ENCODE measurements at regions not wholly inside any gene's neighbourhood (a gene's known extent, or its start where the extent isn't known, plus 50 kb on each side); places are given as distances from the start of the nearest gene placed in this dataset.

DNA sequence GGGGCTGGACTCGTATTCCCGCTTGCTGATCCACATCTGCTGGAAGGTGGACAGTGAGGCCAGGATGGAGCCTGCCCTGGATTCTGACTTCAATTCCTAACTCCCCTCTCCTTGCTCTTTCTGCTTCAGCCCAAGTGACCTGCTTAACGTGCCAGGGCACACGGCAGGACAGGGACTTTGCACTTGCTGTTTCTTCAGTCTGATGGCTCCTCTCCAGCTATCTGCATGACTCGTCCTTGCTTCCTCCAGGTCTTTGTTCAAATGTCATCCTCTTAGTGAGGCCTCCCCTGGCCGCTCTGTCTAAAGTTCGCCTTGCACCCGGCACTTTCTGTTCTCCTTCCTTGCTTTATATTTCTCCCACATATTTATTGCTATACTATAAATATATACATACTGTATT lies 357.6 kb downstream of the MTX2 start:
- Mint-ChIP-seq H3K9me3 (no peaks in the 10 kb centered on the region), H3K4me1 (no peaks in the 10 kb centered on the region), H3K27ac (no peak overlapping the region), H3K36me3 (no peaks in the 10 kb centered on the region), H3K27me3 (peaks cover 54% of the 10 kb centered on the region), H3K4me3 (no peak overlapping the region)
- DNase-seq (no peak), ATAC-seq (ENCODE audit: low read depth) (no peak)
- POLR2A ChIA-PET = no interaction called here

DNA sequence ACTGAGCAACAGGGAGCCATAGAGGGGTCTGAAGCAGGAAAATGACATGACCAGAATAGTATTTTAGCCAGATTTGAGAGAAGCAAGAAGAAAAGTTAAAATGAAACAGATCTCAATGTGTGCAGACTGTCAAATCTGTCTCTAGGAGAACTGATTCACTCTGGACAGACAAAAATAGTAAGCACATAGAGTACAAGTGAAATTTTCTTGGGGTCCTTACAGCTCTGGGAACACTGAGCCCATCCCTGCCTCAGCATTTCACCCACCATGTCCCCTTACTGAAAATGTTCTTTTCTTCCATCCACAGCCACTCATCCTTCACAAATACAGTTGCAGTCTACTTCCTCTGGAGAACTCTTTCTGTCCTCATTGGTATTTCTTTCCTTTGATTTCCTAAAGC lies 359.2 kb downstream of the MTX2 start:
- Mint-ChIP-seq H3K27ac (no peak overlapping the region), H3K9me3 (no peaks in the 10 kb centered on the region), H3K4me3 (no peak overlapping the region), H3K27me3 (peaks cover 53% of the 10 kb centered on the region), H3K36me3 (no peaks in the 10 kb centered on the region), H3K4me1 (no peaks in the 10 kb centered on the region)
- POLR2A ChIA-PET = no interaction called here
- DNase-seq = no peak
- ATAC-seq (ENCODE audit: low read depth) = no peak

- POLR2A ChIA-PET = no interaction called here
- no peaks in the 10 kb centered on the region for H3K36me3 Mint-ChIP-seq
- H3K9me3 Mint-ChIP-seq = no peaks in the 10 kb centered on the region
- no peak overlapping the region for H3K27ac Mint-ChIP-seq
- no peak for ATAC-seq (ENCODE audit: low read depth)
- peaks cover 5% of the 10 kb centered on the region for H3K4me1 Mint-ChIP-seq
- no peak for DNase-seq
- peaks cover 46% of the 10 kb centered on the region for H3K27me3 Mint-ChIP-seq
- H3K4me3 Mint-ChIP-seq = no peak overlapping the region
Observed at GRCh38 chr2:176633754-176634153, 364.5 kb downstream of the MTX2 start.

DNA sequence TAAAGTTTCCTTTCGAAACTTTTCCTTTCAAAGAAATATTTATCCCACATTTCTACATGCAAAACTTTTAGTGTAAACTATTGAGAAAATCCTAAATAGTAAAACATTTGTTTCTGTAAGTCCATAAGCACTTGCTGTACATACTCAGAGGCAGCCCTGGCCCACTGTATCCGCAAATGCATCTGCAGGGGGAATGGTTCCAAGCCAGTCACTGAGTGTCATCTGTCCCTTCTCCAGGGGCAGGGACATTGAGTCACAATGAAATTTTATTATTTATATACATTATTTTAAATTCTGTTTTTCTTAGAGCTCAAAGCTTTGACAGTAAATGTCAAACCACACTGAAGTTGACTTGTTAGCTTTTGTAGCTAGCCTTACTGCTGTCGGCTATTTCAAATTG lies 367.2 kb downstream of the MTX2 start:
- peaks cover 53% of the 10 kb centered on the region for H3K27me3 Mint-ChIP-seq
- H3K4me1 Mint-ChIP-seq = peaks cover 10% of the 10 kb centered on the region
- ATAC-seq (ENCODE audit: low read depth) (no peak), DNase-seq (no peak)
- H3K36me3 Mint-ChIP-seq = no peaks in the 10 kb centered on the region
- H3K27ac Mint-ChIP-seq = no peak overlapping the region
- no peak overlapping the region for H3K4me3 Mint-ChIP-seq
- POLR2A ChIA-PET = no interaction called here
- H3K9me3 Mint-ChIP-seq = no peaks in the 10 kb centered on the region

GRCh38 chr2:176637142-176637485 lies 367.9 kb downstream of the MTX2 start:
- Mint-ChIP-seq H3K27ac (no peak overlapping the region), H3K27me3 (peaks cover 58% of the 10 kb centered on the region), H3K36me3 (no peaks in the 10 kb centered on the region), H3K4me1 (peaks cover 10% of the 10 kb centered on the region), H3K4me3 (peak overlapping the region; percentile 59), H3K9me3 (no peaks in the 10 kb centered on the region)
- POLR2A ChIA-PET = no interaction called here
- ATAC-seq (ENCODE audit: low read depth) (no peak), DNase-seq (no peak)

GRCh38 chr2:176637486-176638166 lies 368.4 kb downstream of the MTX2 start:
- DNase-seq = peak; percentile 32
- Mint-ChIP-seq H3K27me3 (peaks cover 61% of the 10 kb centered on the region), H3K4me1 (peaks cover 10% of the 10 kb centered on the region), H3K36me3 (no peaks in the 10 kb centered on the region), H3K4me3 (peak overlapping the region; percentile 71), H3K9me3 (no peaks in the 10 kb centered on the region), H3K27ac (no peak overlapping the region)
- ATAC-seq (ENCODE audit: low read depth) = peak; percentile 41
- POLR2A ChIA-PET = interaction anchor here (0.7 kb wide), 1 partner anchor 182 kb away, joined by 6 read pairs; no protein-coding TSS in a partner anchor

GRCh38 chr2:176638167-176639015 lies 369.1 kb downstream of the MTX2 start:
- peaks cover 65% of the 10 kb centered on the region for H3K27me3 Mint-ChIP-seq
- H3K27ac Mint-ChIP-seq = no peak overlapping the region
- H3K4me3 Mint-ChIP-seq = peak overlapping the region; percentile 71
- ATAC-seq (ENCODE audit: low read depth) = peak; percentile 91
- H3K36me3 Mint-ChIP-seq = no peaks in the 10 kb centered on the region
- POLR2A ChIA-PET = interaction anchor here (0.6 to 0.7 kb wide), 2 partner anchors 183 to 462 kb away, joined by 5 to 6 read pairs; no protein-coding TSS in a partner anchor
- H3K4me1 Mint-ChIP-seq = peaks cover 10% of the 10 kb centered on the region
- no peaks in the 10 kb centered on the region for H3K9me3 Mint-ChIP-seq
- peak; percentile 79 for DNase-seq

DNA sequence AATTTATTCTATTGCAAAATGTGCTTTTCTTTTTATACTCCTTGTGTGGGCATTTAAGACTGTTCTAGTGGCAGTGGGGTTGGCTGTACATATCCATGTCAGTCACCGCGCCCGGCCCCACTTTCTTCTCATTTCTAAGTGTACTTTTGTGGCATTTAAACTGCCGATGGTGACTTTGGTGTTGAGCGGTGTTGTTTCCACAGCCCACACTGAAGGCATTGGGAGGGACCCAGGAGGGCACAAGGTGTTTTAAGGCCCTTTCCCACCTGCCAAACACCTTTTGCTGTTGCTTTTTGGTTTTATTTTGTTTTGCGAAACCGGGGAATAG lies 369.7 kb downstream of the MTX2 start:
- Mint-ChIP-seq H3K9me3 (no peaks in the 10 kb centered on the region), H3K27me3 (peaks cover 70% of the 10 kb centered on the region), H3K4me3 (no peak overlapping the region), H3K27ac (no peak overlapping the region), H3K36me3 (no peaks in the 10 kb centered on the region), H3K4me1 (peaks cover 11% of the 10 kb centered on the region)
- POLR2A ChIA-PET = interaction anchor here (0.6 kb wide), 1 partner anchor 462 kb away, joined by 5 read pairs; no protein-coding TSS in a partner anchor
- ATAC-seq (ENCODE audit: low read depth) = no peak
- no peak for DNase-seq

DNA sequence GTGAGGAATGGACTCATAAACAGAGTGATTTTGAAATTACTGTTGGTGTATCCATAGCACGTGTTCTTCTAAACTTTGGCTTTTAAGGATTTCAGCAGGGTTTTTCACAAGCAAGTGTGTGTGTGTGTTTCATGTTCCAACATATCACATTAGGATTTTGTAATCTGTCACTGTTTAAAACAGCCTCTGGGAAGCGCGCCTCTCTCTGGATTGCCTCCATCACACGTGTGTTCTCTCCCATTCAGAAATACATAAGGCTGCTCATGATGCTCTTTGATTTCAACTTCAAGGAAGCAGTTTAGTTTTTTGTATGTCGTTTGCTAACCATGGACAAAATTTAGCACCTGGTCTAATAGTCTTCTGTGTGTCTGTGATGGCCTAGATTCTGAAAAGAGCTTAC lies 370.4 kb downstream of the MTX2 start:
- no peak for ATAC-seq (ENCODE audit: low read depth)
- H3K4me1 Mint-ChIP-seq = peaks cover 11% of the 10 kb centered on the region
- POLR2A ChIA-PET = no interaction called here
- no peaks in the 10 kb centered on the region for H3K36me3 Mint-ChIP-seq
- H3K27me3 Mint-ChIP-seq = peaks cover 70% of the 10 kb centered on the region
- H3K27ac Mint-ChIP-seq = no peak overlapping the region
- H3K9me3 Mint-ChIP-seq = no peaks in the 10 kb centered on the region
- H3K4me3 Mint-ChIP-seq = no peak overlapping the region
- DNase-seq = no peak

- POLR2A ChIA-PET = no interaction called here
- ATAC-seq (ENCODE audit: low read depth) (no peak), DNase-seq (no peak)
- Mint-ChIP-seq H3K4me3 (no peak overlapping the region), H3K27me3 (peaks cover 77% of the 10 kb centered on the region), H3K27ac (no peak overlapping the region), H3K9me3 (no peaks in the 10 kb centered on the region), H3K4me1 (peaks cover 11% of the 10 kb centered on the region), H3K36me3 (no peaks in the 10 kb centered on the region)
Observed at GRCh38 chr2:176641436-176641835, 372.2 kb downstream of the MTX2 start.

DNA sequence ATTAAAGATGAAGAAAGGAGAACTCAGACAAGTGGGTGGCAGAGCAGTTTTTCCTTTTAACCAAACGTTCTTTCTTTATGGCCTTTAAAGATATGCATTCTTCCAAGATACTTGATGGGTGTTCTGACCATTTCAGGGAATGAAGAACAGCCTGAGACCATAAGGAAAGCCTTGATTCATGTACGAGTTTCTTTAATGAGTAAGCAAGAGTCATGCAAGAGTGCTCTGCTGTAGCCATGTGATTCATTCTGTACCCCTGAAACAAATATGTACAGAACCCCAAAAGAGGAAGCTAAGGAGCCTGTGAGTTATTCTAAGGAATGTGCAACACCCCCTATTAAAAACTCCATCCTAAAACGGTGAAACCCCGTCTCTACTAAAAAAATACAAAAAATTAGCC lies 372.8 kb downstream of the MTX2 start:
- ATAC-seq (ENCODE audit: low read depth) (no peak), DNase-seq (no peak)
- Mint-ChIP-seq H3K27ac (no peak overlapping the region), H3K36me3 (no peaks in the 10 kb centered on the region), H3K27me3 (peaks cover 74% of the 10 kb centered on the region), H3K9me3 (no peaks in the 10 kb centered on the region), H3K4me3 (no peak overlapping the region), H3K4me1 (peaks cover 10% of the 10 kb centered on the region)
- POLR2A ChIA-PET = interaction anchor here (0.7 kb wide), 1 partner anchor 502 kb away, joined by 4 read pairs; no protein-coding TSS in a partner anchor

DNA sequence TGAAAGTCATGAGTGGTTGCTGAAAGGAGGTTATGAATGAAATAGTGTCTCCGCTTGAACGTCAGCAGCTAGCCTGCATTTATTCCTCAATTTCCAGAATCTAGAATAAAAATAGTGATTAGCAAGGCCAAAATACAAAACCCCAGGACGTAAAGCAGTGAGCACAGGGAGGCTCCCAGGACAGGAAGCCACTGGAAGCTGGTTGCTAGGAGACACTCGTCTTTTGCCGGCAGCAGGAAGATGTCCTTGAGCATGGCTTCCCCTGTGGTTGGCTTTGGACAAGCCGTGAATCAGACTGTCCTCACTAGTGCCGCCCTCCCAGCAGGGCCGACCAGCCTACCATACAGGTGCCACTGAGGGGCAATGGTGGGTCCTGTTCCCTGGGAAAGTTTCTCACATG lies 374.4 kb downstream of the MTX2 start:
- H3K27me3 Mint-ChIP-seq = peaks cover 70% of the 10 kb centered on the region
- no peak for ATAC-seq (ENCODE audit: low read depth)
- no peak for DNase-seq
- H3K27ac Mint-ChIP-seq = no peak overlapping the region
- POLR2A ChIA-PET = no interaction called here
- no peak overlapping the region for H3K4me3 Mint-ChIP-seq
- no peaks in the 10 kb centered on the region for H3K36me3 Mint-ChIP-seq
- peaks cover 5% of the 10 kb centered on the region for H3K4me1 Mint-ChIP-seq
- no peaks in the 10 kb centered on the region for H3K9me3 Mint-ChIP-seq

DNA sequence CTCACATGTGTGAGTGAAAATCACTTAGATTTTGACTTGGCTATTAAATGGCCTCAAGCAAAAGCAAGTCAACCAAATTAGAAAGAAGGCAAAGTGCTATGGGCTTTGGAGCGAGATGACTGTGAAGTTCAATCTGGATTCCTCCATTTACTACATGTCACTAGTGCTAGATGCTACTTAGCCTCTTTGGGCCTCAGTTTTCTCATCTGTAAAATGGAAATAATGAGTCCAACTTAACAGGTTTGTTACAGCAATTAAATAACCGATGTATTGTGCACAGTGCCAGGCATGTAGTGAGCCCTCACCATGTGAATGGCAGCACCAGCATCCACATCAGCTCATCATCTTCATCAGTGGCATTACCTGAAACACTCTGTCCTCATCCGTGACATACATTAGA lies 376.3 kb downstream of the MTX2 start:
- POLR2A ChIA-PET = no interaction called here
- Mint-ChIP-seq H3K4me3 (no peak overlapping the region), H3K9me3 (no peaks in the 10 kb centered on the region), H3K27ac (no peak overlapping the region), H3K4me1 (peaks cover 6% of the 10 kb centered on the region), H3K27me3 (peaks cover 66% of the 10 kb centered on the region), H3K36me3 (no peaks in the 10 kb centered on the region)
- ATAC-seq (ENCODE audit: low read depth) (no peak), DNase-seq (no peak)

- no peak overlapping the region for H3K27ac Mint-ChIP-seq
- POLR2A ChIA-PET = no interaction called here
- H3K27me3 Mint-ChIP-seq = peaks cover 62% of the 10 kb centered on the region
- H3K4me3 Mint-ChIP-seq = no peak overlapping the region
- H3K36me3 Mint-ChIP-seq = no peaks in the 10 kb centered on the region
- H3K9me3 Mint-ChIP-seq = no peaks in the 10 kb centered on the region
- no peak for ATAC-seq (ENCODE audit: low read depth)
- DNase-seq = no peak
- peaks cover 6% of the 10 kb centered on the region for H3K4me1 Mint-ChIP-seq
Observed at GRCh38 chr2:176646033-176646615, 376.9 kb downstream of the MTX2 start.

Measured in activated naive CD8-positive, alpha-beta T cell treated with anti-CD3 and anti-CD28 coated beads, Interleukin-2, amount 10 ng/mL, durations not matched to agents 7 days and 5 days (primary cell).